GM19025 (cell line): ENCODE measurements at regions not wholly inside any gene's neighbourhood (a gene's known extent, or its start where the extent isn't known, plus 50 kb on each side); places are given as distances from the start of the nearest gene placed in this dataset.
"Not testable (repeated sequence)": the region's sequence is repeated elsewhere in the genome, so short reads cannot be mapped to it uniquely, and the experiment has no call there.

Source experiments
- ATAC-seq: cut with Tn5 transposase; IDR thresholded peaks from one replicate; pipeline ENCODE4 v1.9.1; 2021; ENCODE audit warnings: mild to moderate bottlenecking, low read depth, moderate library complexity; ENCODE audit not compliant: unreplicated experiment

GRCh38 chr2:35651688-35652323 is 703.8 kb upstream of the CRIM1 start:
- ATAC-seq = no peak

- ATAC-seq = no peak
These were observed 740.9 kb upstream of the CRIM1 start for GRCh38 chr2:35614640-35615039.

- no peak for ATAC-seq
These were observed 749.2 kb upstream of the CRIM1 start for GRCh38 chr2:35606394-35606793.

- ATAC-seq = no peak
These were observed 757.3 kb upstream of the CRIM1 start for GRCh38 chr2:35598310-35598709.

GRCh38 chr2:35591886-35592285 is 763.7 kb upstream of the CRIM1 start:
- no peak for ATAC-seq

- no peak for ATAC-seq
These were observed 769.6 kb upstream of the CRIM1 start for GRCh38 chr2:35585972-35586371.

- ATAC-seq = no peak
These were observed 772.9 kb upstream of the CRIM1 start for GRCh38 chr2:35582637-35583036.

GRCh38 chr2:35580956-35581355 is 774.6 kb upstream of the CRIM1 start:
- ATAC-seq = no peak

- ATAC-seq = not testable (repeated sequence)
These were observed 787.0 kb upstream of the CRIM1 start for GRCh38 chr2:35568574-35568973.

- ATAC-seq = no peak
These were observed 793.1 kb upstream of the CRIM1 start for GRCh38 chr2:35562488-35562887.

GRCh38 chr2:35548171-35548570 is 807.4 kb upstream of the CRIM1 start:
- no peak for ATAC-seq

GRCh38 chr2:35545301-35545700 is 810.3 kb upstream of the CRIM1 start:
- no peak for ATAC-seq

- ATAC-seq = no peak
These were observed 816.8 kb upstream of the CRIM1 start for GRCh38 chr2:35538796-35539195.

- no peak for ATAC-seq
These were observed 824.9 kb upstream of the CRIM1 start for GRCh38 chr2:35530615-35531135.

GRCh38 chr2:35526741-35527140 is 828.8 kb upstream of the CRIM1 start:
- ATAC-seq = no peak

- no peak for ATAC-seq
These were observed 833.1 kb upstream of the CRIM1 start for GRCh38 chr2:35522450-35522849.

- ATAC-seq = no peak
These were observed 844.9 kb upstream of the CRIM1 start for GRCh38 chr2:35510636-35511035.

- ATAC-seq = no peak
These were observed 847.0 kb upstream of the CRIM1 start for GRCh38 chr2:35508601-35509000.

- ATAC-seq = no peak
These were observed 851.2 kb upstream of the CRIM1 start for GRCh38 chr2:35504419-35504818.

- ATAC-seq = no peak
These were observed 851.8 kb upstream of the CRIM1 start for GRCh38 chr2:35503738-35504199.

GRCh38 chr2:35503311-35503710 is 852.3 kb upstream of the CRIM1 start:
- ATAC-seq = no peak

GRCh38 chr2:35501076-35501475 is 854.5 kb upstream of the CRIM1 start:
- no peak for ATAC-seq

- no peak for ATAC-seq
These were observed 859.6 kb upstream of the CRIM1 start for GRCh38 chr2:35496022-35496421.
